ENCODE measurements at regions not wholly inside any gene's neighbourhood (a gene's known extent, or its start where the extent isn't known, plus 50 kb on each side); places are given as distances from the start of the nearest gene placed in this dataset.

- ChIA-PET POLR2A (no interaction called here), CTCF (no interaction called here)
- DNase-seq (ENCODE audit: extremely low spot score) = no peak
- TF ChIP-seq SUZ12 (IDR thresholded peaks at IDR 0.05) (no peak), BHLHE40 (IDR thresholded peaks at IDR 0.05; ENCODE audit: borderline replicate concordance) (no peak), ARNT (IDR thresholded peaks at IDR 0.05) (no peak), FOXK2 (IDR thresholded peaks at IDR 0.05) (no peak), L3MBTL2 (conservative IDR thresholded peaks at IDR 0.05) (no peak), TARDBP (IDR thresholded peaks at IDR 0.05) (no peak)
Measured at GRCh38 chr18:51438797-51439350, 241.4 kb upstream of the MEX3C start.

- no peak for DNase-seq (ENCODE audit: extremely low spot score)
- no peak for TF ChIP-seq ZNF384 (IDR thresholded peaks at IDR 0.05)
- TF ChIP-seq HDGF (IDR thresholded peaks at IDR 0.05; ENCODE audit: borderline replicate concordance) = no peak
- no peak for TF ChIP-seq BHLHE40 (IDR thresholded peaks at IDR 0.05; ENCODE audit: borderline replicate concordance)
- no peak for TF ChIP-seq NFRKB (IDR thresholded peaks at IDR 0.05)
- no peak for TF ChIP-seq CTBP1 (IDR thresholded peaks at IDR 0.05; ENCODE audit: borderline replicate concordance)
- no peak for TF ChIP-seq SP1 (IDR thresholded peaks at IDR 0.05)
- no peak for TF ChIP-seq FOXA1 (IDR thresholded peaks at IDR 0.05)
- TF ChIP-seq ARNT (IDR thresholded peaks at IDR 0.05) = no peak
- no peak for TF ChIP-seq LEF1 (IDR thresholded peaks at IDR 0.05; ENCODE audit: borderline replicate concordance)
- no peak for TF ChIP-seq TARDBP (IDR thresholded peaks at IDR 0.05)
- no peak for TF ChIP-seq SUZ12 (IDR thresholded peaks at IDR 0.05)
- ChIA-PET CTCF (interaction anchor here (0.8 kb wide), 1 partner anchor 12 kb away, joined by 3 read pairs; no protein-coding TSS in a partner anchor), POLR2A (no interaction called here)
Measured at GRCh38 chr18:51442012-51442411, 244.5 kb upstream of the MEX3C start.

- ChIA-PET POLR2A (no interaction called here), CTCF (no interaction called here)
- no peak for DNase-seq (ENCODE audit: extremely low spot score)
- TF ChIP-seq L3MBTL2 (conservative IDR thresholded peaks at IDR 0.05) = no peak
- no peak for TF ChIP-seq NFRKB (IDR thresholded peaks at IDR 0.05)
- no peak for TF ChIP-seq ELF4 (IDR thresholded peaks at IDR 0.05)
- TF ChIP-seq LEF1 (IDR thresholded peaks at IDR 0.05; ENCODE audit: borderline replicate concordance) = no peak
- no peak for TF ChIP-seq ZNF384 (IDR thresholded peaks at IDR 0.05)
- no peak for TF ChIP-seq TARDBP (IDR thresholded peaks at IDR 0.05)
- no peak for TF ChIP-seq PKNOX1 (IDR thresholded peaks at IDR 0.05)
- TF ChIP-seq FOXM1 (IDR thresholded peaks at IDR 0.05; ENCODE audit: borderline replicate concordance) = no peak
Measured at GRCh38 chr18:51446571-51447210, 249.2 kb upstream of the MEX3C start.

- POLR2A ChIA-PET = no interaction called here
- no peak for DNase-seq (ENCODE audit: extremely low spot score)
- CTCF ChIA-PET = no interaction called here
- TF ChIP-seq SUZ12 (IDR thresholded peaks at IDR 0.05) = no peak
- TF ChIP-seq FOXK2 (IDR thresholded peaks at IDR 0.05) = no peak
Measured at GRCh38 chr18:51447351-51448342, 250.2 kb upstream of the MEX3C start.

- ChIA-PET CTCF (no interaction called here), POLR2A (no interaction called here)
- no peak for DNase-seq (ENCODE audit: extremely low spot score)
- TF ChIP-seq L3MBTL2 (conservative IDR thresholded peaks at IDR 0.05) (no peak), BHLHE40 (IDR thresholded peaks at IDR 0.05; ENCODE audit: borderline replicate concordance) (no peak), SUZ12 (IDR thresholded peaks at IDR 0.05) (no peak), FOXM1 (IDR thresholded peaks at IDR 0.05; ENCODE audit: borderline replicate concordance) (no peak), ARNT (IDR thresholded peaks at IDR 0.05) (no peak), PKNOX1 (IDR thresholded peaks at IDR 0.05) (no peak), ZNF384 (IDR thresholded peaks at IDR 0.05) (no peak), HDGF (IDR thresholded peaks at IDR 0.05; ENCODE audit: borderline replicate concordance) (no peak), ELF4 (IDR thresholded peaks at IDR 0.05) (no peak), TARDBP (IDR thresholded peaks at IDR 0.05) (no peak), NFRKB (IDR thresholded peaks at IDR 0.05) (no peak), SP1 (IDR thresholded peaks at IDR 0.05) (no peak), CTBP1 (IDR thresholded peaks at IDR 0.05; ENCODE audit: borderline replicate concordance) (no peak), LEF1 (IDR thresholded peaks at IDR 0.05; ENCODE audit: borderline replicate concordance) (no peak)
Measured at GRCh38 chr18:51448949-51449348, 251.5 kb upstream of the MEX3C start.

GRCh38 chr18:51453594-51453993, 256.1 kb upstream of the MEX3C start:
- POLR2A ChIA-PET = no interaction called here
- no peak for DNase-seq (ENCODE audit: extremely low spot score)
- CTCF ChIA-PET = no interaction called here
- TF ChIP-seq NFRKB (IDR thresholded peaks at IDR 0.05) (no peak), BHLHE40 (IDR thresholded peaks at IDR 0.05; ENCODE audit: borderline replicate concordance) (no peak), ZNF384 (IDR thresholded peaks at IDR 0.05) (no peak), PKNOX1 (IDR thresholded peaks at IDR 0.05) (no peak), LEF1 (IDR thresholded peaks at IDR 0.05; ENCODE audit: borderline replicate concordance) (no peak), SUZ12 (IDR thresholded peaks at IDR 0.05) (no peak), FOXK2 (IDR thresholded peaks at IDR 0.05) (no peak), FOXA1 (IDR thresholded peaks at IDR 0.05) (no peak), CTBP1 (IDR thresholded peaks at IDR 0.05; ENCODE audit: borderline replicate concordance) (no peak), L3MBTL2 (conservative IDR thresholded peaks at IDR 0.05) (no peak), ELF4 (IDR thresholded peaks at IDR 0.05) (no peak), TARDBP (IDR thresholded peaks at IDR 0.05) (no peak)
